IgD-negative memory B cell (primary cell): ENCODE measurements at regions not wholly inside any gene's neighbourhood (a gene's known extent, or its start where the extent isn't known, plus 50 kb on each side); places are given as distances from the start of the nearest gene placed in this dataset.
A peak's percentile ranks its signal among the peaks of the same experiment; 100 is the strongest.
"Not testable (repeated sequence)": the region's sequence is repeated elsewhere in the genome, so short reads cannot be mapped to it uniquely, and the experiment has no call there.

ENCODE experiments used
- H3K27ac Mint-ChIP-seq, 3 donors: one replicate each; pipeline ENCODE4 v1.8.0; 2020 to 2022; ENCODE audit warnings: mild to moderate bottlenecking in 3 of 3, mixed read lengths in 3 of 3, moderate library complexity in 1 of 3
- H3K27me3 Mint-ChIP-seq: one replicate; pipeline ENCODE4 v1.8.0; 2021; ENCODE audit warnings: mixed read lengths
- H3K36me3 Mint-ChIP-seq: one replicate; pipeline ENCODE4 v1.8.0; 2020; ENCODE audit warnings: mild to moderate bottlenecking, mixed read lengths
- H3K4me1 Mint-ChIP-seq, 3 donors: one replicate each; pipeline ENCODE4 v1.8.0; 2020 to 2022; ENCODE audit warnings: mixed read lengths in 3 of 3, mild to moderate bottlenecking in 1 of 3
- H3K4me3 Mint-ChIP-seq, 4 donors: one replicate each; pipeline ENCODE4 v1.8.0; 2020 to 2022; ENCODE audit warnings: mild to moderate bottlenecking in 4 of 4, mixed read lengths in 4 of 4, moderate library complexity in 3 of 4
- H3K9me3 Mint-ChIP-seq, 3 donors: one replicate each; pipeline ENCODE4 v1.8.0; 2020 to 2021; ENCODE audit warnings: mixed read lengths in 3 of 3, mild to moderate bottlenecking in 1 of 3

DNA sequence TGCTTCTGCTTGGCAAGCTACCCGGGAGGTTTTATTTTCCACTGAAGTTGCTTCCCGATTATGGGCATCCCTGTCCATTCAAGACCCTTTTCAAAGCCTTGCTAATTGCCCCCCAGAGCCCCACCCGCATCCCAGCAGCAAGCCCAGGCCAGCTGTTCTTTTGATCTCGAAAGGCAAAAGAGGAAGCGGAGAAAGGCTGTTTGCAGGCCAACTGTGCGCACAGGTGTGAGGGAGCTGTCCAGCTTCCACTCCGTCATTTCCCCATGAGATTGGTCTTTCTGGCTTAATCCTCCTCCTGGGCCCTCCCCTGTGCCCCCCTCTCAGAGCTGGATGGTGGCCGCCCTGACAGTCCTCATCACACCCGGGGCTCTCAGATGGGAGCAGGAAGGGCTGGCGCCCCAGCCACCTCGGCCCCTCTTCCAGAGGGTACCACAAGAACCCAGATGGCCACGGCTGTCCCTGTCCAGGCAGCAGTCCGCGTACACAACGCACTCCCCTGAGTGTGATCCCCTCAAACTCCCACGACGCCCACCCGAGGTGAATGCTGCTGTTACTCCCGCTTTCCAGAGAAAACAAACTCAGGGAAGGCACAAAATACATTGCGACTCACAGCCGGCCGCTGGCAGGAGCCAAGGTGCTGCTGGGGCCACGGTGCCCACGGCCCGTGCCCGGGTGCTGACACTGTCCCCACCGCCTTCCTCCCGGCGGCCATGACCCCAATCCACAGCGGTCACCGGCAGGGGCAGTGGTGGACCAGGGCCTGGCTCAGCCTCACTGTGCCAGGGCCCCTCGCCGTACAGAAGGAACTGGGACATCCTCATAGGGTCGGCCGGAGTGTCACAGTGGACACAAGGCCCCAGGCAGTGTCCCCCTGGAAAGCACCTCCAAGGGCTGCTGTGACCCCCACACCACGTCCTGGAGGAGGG, 121.9 kb downstream of the CRYAA start:
- Mint-ChIP-seq H3K27ac (peak overlapping the region in 1 of 3 donors; percentile 4), H3K36me3 (no peaks in the 10 kb centered on the region), H3K4me1 (peaks cover 21 to 26% (median 23%) of the 10 kb centered on the region in 3 donors), H3K27me3 (peaks cover 23% of the 10 kb centered on the region), H3K4me3 (peak overlapping the region in 1 of 4 donors; percentile 84), H3K9me3 (peaks cover 0 to 2% (median 2%) of the 10 kb centered on the region in 3 donors)

GRCh38 chr21:43289966-43290365, 121.2 kb downstream of the CRYAA start:
- no peaks in the 10 kb centered on the region for H3K36me3 Mint-ChIP-seq
- H3K27ac Mint-ChIP-seq, result no peak overlapping the region
- H3K27me3 Mint-ChIP-seq, result peaks cover 16% of the 10 kb centered on the region
- no peak overlapping the region for H3K4me3 Mint-ChIP-seq
- H3K9me3 Mint-ChIP-seq, result no peaks in the 10 kb centered on the region
- H3K4me1 Mint-ChIP-seq, result peaks cover 13 to 20% (median 17%) of the 10 kb centered on the region in 3 donors

GRCh38 chr21:43289442-43289841, 120.6 kb downstream of the CRYAA start:
- peaks cover 8 to 15% (median 11%) of the 10 kb centered on the region in 3 donors for H3K4me1 Mint-ChIP-seq

GRCh38 chr21:43287795-43288755, 119.3 kb downstream of the CRYAA start:
- Mint-ChIP-seq H3K4me3 (no peak overlapping the region), H3K9me3 (no peaks in the 10 kb centered on the region), H3K27me3 (peaks cover 4% of the 10 kb centered on the region), H3K27ac (peak overlapping the region in 1 of 3 donors; percentile 56), H3K4me1 (peaks cover 8 to 10% (median 9%) of the 10 kb centered on the region in 3 donors), H3K36me3 (no peaks in the 10 kb centered on the region)

More at GRCh38 chr21:43289442-43289841, 120.6 kb downstream of the CRYAA start:
- Mint-ChIP-seq H3K27ac (no peak overlapping the region), H3K36me3 (no peaks in the 10 kb centered on the region), H3K4me3 (peak overlapping the region in 2 of 4 donors; percentile 32 to 35), H3K9me3 (no peaks in the 10 kb centered on the region), H3K27me3 (peaks cover 11% of the 10 kb centered on the region)

- Mint-ChIP-seq H3K4me3 (no peak overlapping the region), H3K27ac (peak overlapping the region in 1 of 3 donors; percentile 32), H3K27me3 (peaks cover 4% of the 10 kb centered on the region), H3K36me3 (no peaks in the 10 kb centered on the region), H3K9me3 (no peaks in the 10 kb centered on the region), H3K4me1 (peaks cover 8 to 10% (median 9%) of the 10 kb centered on the region in 3 donors)
Measured at GRCh38 chr21:43287111-43287760, 118.4 kb downstream of the CRYAA start.

DNA sequence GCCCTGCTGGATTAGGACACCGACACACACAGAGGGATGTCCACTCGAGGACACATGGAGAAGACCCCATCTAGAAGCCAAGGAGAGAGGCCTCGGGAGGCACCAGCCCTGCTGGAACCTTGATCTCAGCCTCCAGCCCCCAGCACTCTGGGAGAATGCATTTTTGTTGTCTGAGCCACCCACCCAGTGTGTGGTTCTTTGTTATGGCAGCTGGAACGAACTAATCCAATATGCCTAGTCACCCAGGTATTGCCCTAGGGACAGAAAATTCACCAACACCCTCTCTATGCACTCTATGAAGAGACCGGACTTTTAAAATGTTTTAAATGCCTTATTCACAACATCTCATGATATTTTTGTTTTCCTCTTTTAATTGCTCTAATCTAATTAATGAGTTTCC, 117.4 kb downstream of the CRYAA start:
- no peak overlapping the region for H3K27ac Mint-ChIP-seq
- H3K27me3 Mint-ChIP-seq, result peaks cover 4% of the 10 kb centered on the region
- no peaks in the 10 kb centered on the region for H3K36me3 Mint-ChIP-seq
- H3K4me3 Mint-ChIP-seq, result no peak overlapping the region
- H3K4me1 Mint-ChIP-seq, result peaks cover 8 to 12% (median 9%) of the 10 kb centered on the region in 3 donors
- H3K9me3 Mint-ChIP-seq, result no peaks in the 10 kb centered on the region

- no peaks in the 10 kb centered on the region for H3K36me3 Mint-ChIP-seq
- no peak overlapping the region for H3K4me3 Mint-ChIP-seq
- no peak overlapping the region for H3K27ac Mint-ChIP-seq
- no peaks in the 10 kb centered on the region for H3K9me3 Mint-ChIP-seq
- no peaks in the 10 kb centered on the region for H3K27me3 Mint-ChIP-seq
- H3K4me1 Mint-ChIP-seq, result peaks cover 3 to 8% (median 4%) of the 10 kb centered on the region in 3 donors
Measured at GRCh38 chr21:43284700-43285099, 115.9 kb downstream of the CRYAA start.

DNA sequence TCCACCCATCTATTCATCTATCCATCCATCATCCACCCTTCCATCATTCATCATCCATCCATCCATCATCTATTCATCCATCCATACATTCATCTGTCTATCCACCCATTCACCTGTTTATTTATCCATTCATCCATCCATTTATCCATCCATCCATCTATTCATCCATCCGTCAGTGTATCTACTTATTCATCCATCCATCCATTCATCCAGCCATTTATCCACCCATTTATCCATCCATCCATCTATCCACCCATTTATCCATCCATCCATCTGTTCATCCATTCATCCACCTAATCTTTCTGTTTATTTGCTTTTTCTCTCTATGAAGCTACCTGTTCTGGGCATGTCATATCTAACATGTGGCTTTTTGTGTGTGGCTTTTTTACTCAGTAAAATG, 115.4 kb downstream of the CRYAA start:
- Mint-ChIP-seq H3K27me3 (no peaks in the 10 kb centered on the region), H3K4me3 (no peak overlapping the region), H3K36me3 (no peaks in the 10 kb centered on the region), H3K4me1 (peaks cover 2 to 7% (median 4%) of the 10 kb centered on the region in 3 donors), H3K9me3 (no peaks in the 10 kb centered on the region), H3K27ac (no peak overlapping the region)

DNA sequence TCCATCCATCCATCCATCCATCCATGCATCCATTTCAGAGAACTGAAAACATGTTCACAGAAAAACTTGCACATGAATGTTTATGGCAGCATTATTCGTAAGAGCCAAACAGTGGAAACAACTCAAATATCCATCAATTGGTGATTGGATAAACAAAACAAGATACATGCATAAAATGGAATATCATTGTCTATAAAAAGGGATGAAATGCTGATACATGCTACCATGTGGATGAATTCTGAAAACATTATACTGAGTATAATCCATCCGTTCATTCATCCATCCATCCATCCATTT, 115.1 kb downstream of the CRYAA start:
- not testable (repeated sequence) for H3K4me3 Mint-ChIP-seq, H3K9me3 Mint-ChIP-seq, H3K27ac Mint-ChIP-seq

DNA sequence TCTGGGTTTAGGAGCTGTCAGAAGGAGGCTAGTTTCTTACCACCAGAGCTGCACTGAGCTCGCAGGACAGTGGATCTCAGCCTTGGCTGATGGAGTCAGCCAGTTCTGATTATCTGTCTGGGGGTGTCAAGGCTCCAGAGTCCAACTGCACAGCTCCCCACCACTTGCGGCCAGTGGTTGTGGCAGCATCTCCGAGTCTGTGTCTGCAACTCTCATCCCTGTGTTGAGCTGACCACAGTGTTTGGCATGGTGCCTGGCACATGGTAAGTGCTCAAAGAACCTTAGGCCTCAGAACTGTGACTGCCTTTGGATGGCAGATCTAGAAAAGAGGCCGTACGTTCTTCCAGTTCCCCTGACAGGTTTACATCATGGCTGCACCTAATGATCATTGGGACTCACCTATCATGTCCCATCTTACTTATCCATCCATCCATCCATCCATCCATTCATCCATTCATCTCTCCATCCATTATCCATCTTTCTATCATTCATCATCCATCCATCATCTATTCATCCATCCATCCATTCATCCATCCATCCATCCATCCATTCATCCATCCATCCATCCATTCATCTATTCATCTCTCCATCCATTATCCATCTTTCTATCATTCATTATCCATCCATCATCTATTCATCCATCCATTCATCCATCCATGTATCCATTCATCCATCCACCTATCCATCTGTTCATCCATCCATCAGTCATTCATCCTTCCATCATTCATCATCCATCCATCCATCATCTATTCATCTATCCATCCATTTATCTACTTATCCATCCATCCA, 114.5 kb downstream of the CRYAA start:
- Mint-ChIP-seq H3K27ac (no peak overlapping the region), H3K4me3 (no peak overlapping the region), H3K36me3 (no peaks in the 10 kb centered on the region), H3K27me3 (no peaks in the 10 kb centered on the region), H3K9me3 (no peaks in the 10 kb centered on the region), H3K4me1 (peaks cover 2 to 7% (median 2%) of the 10 kb centered on the region in 3 donors)

More for the DNA sequence above, 115.1 kb downstream of the CRYAA start:
- H3K27me3 Mint-ChIP-seq, H3K36me3 Mint-ChIP-seq, H3K4me1 Mint-ChIP-seq: not testable (repeated sequence)

DNA sequence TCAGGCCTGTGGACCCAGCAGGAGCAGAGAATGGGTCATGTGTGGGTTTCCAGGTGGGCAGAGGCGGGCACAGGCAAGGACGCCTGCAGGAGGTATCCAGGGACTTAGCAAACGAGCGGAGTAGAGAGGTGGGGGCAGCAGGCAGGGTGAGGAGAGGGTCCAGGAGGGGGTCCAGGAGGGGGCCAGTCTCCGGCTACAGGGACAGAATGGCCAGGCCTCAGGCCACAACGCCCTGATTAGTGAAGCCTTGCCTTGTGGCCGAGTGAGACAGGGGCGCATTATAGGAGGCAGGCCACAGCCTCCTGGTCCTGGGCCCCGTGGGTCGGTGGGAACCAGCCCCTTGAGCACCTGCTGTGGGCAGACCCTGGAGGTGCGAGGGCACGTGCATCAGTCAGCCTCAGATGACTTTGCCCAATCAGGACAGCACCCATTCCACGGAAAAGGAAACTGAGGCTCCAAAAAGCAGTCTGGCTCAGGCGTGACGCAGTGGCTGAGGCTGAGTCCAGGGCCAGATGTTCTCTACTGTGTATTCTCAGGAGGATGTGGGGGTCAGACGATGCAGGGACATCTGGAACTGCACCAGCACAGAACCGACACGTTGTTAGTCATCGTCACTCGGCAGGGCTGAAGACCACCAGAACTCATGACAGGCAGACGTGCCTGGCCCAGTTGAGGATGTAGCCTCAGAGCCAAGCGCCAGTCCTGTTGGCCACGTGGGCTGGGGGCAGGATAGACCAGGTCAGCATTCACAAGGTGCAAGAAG, 113.7 kb downstream of the CRYAA start:
- Mint-ChIP-seq H3K27me3 (peaks cover 6% of the 10 kb centered on the region), H3K9me3 (no peaks in the 10 kb centered on the region), H3K27ac (no peak overlapping the region), H3K4me1 (peaks cover 2 to 9% (median 5%) of the 10 kb centered on the region in 3 donors), H3K36me3 (no peaks in the 10 kb centered on the region), H3K4me3 (peak overlapping the region in 1 of 4 donors; percentile 23)

DNA sequence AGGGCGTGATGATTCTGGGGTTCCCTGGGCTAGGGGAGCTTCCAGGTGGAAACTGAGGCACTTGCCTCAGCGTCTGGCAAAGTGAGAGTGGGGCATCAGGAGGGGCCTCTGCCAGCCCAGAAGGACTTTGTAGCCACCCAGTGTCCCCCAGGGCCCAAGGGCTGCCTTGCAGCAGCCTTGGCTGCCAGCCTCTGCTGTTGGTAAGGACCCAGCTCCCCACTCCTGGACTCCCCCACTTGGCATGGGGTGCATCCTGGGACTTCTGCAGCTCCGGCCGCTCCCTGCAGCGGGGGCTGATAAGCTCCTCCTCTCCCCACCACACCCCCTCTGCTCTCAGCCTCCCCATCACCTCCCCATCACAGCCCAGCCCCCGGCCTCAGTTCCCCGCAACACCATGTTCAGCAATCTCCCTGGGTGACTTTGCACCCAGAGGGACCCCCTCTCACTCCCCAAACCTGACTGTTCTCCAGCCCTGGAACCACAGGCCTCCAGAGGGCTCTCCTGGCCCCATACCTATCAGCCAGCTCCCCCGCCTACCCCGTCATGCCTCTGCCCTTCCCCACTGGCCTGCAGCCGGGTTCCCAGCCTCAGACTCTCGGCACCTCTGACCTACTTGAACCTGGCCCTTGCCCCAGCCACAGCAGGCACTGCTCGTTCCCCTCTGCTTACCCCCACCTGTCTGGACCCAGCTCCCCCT, 113.0 kb downstream of the CRYAA start:
- Mint-ChIP-seq H3K27ac (no peak overlapping the region), H3K27me3 (peaks cover 11% of the 10 kb centered on the region), H3K9me3 (no peaks in the 10 kb centered on the region), H3K4me1 (peaks cover 0 to 5% (median 5%) of the 10 kb centered on the region in 3 donors), H3K36me3 (no peaks in the 10 kb centered on the region), H3K4me3 (peak overlapping the region in 1 of 4 donors; percentile 23)
